Keratinocyte (primary cell): ENCODE measurements at regions not wholly inside any gene's neighbourhood (a gene's known extent, or its start where the extent isn't known, plus 50 kb on each side); places are given as distances from the start of the nearest gene placed in this dataset.

ENCODE experiments used
- DNase-seq: peaks from one replicate; pipeline ENCODE4 v3.0.0-alpha.2; 2011; ENCODE audit warnings: low read depth, missing footprints, low spot score
- FAIRE-seq: peaks from 2 replicates; lab custom pipeline; 2011; peaks lifted over from hg19 to GRCh38; lab: Jason Lieb, UNC
- H2AFZ ChIP-seq: 2 replicates; pipeline ENCODE4 v1.6.0; 2012; ENCODE audit warnings: low read length, control low read depth, inconsistent platforms; ENCODE audit not compliant: control insufficient read depth
- H3K27ac ChIP-seq: 2 replicates; pipeline ENCODE4 v1.5.1; 2011; ENCODE audit warnings: low read length; ENCODE audit not compliant: control insufficient read depth, insufficient read depth
- H3K27me3 ChIP-seq: 3 replicates; pipeline ENCODE4 v1.6.0; 2011; ENCODE audit warnings: low read length; ENCODE audit not compliant: control insufficient read depth, insufficient read depth; ENCODE audit errors: extremely low read depth
- H3K36me3 ChIP-seq, 2 experiments: 2 replicates in 1 of 2; 3 replicates in 1 of 2; pipeline ENCODE4 v1.5.1; 2011; ENCODE audit warnings: low read length in 2 of 2, mild to moderate bottlenecking in 1 of 2; ENCODE audit not compliant: control insufficient read depth in 2 of 2, insufficient read depth in 2 of 2; ENCODE audit errors: extremely low read depth in 1 of 2
- H3K4me1 ChIP-seq: 3 replicates; pipeline ENCODE4 v1.5.1; 2011; ENCODE audit warnings: low read length; ENCODE audit not compliant: control insufficient read depth, insufficient read depth; ENCODE audit errors: extremely low read depth
- H3K4me2 ChIP-seq: 3 replicates; pipeline ENCODE4 v1.6.0; 2011; ENCODE audit warnings: low read depth, low read length; ENCODE audit not compliant: control insufficient read depth, insufficient read depth; ENCODE audit errors: extremely low read depth
- H3K4me3 ChIP-seq, 3 experiments: fragments of 200-600 bp in 1 of 3; sonication (generic) in 1 of 3; 2 replicates in 2 of 3; 3 replicates in 1 of 3; pipeline ENCODE4 v1.5.1; 2011 to 2016; ENCODE audit warnings: low read length in 3 of 3, mild to moderate bottlenecking in 3 of 3, control low read depth in 2 of 3, inconsistent platforms in 1 of 3, low read depth in 1 of 3, mixed read lengths in 1 of 3, mixed run types in 1 of 3, moderate library complexity in 1 of 3; ENCODE audit not compliant: control insufficient read depth in 2 of 3, insufficient read depth in 2 of 3; ENCODE audit errors: extremely low read depth in 1 of 3
- H3K79me2 ChIP-seq: 2 replicates; pipeline ENCODE4 v1.6.0; 2012; ENCODE audit warnings: low read length; ENCODE audit not compliant: control insufficient read depth, insufficient read depth
- H3K9ac ChIP-seq: 3 replicates; pipeline ENCODE4 v1.6.0; 2011; ENCODE audit warnings: low read length; ENCODE audit not compliant: control insufficient read depth, insufficient read depth; ENCODE audit errors: extremely low read depth
- H3K9me1 ChIP-seq: 3 replicates; pipeline ENCODE4 v1.6.0; 2011; ENCODE audit warnings: low read length; ENCODE audit not compliant: control insufficient read depth, insufficient read depth; ENCODE audit errors: extremely low read depth
- H3K9me3 ChIP-seq: 2 replicates; pipeline ENCODE4 v1.5.1; 2012; ENCODE audit warnings: low read depth, low read length; ENCODE audit not compliant: control insufficient read depth
- H4K20me1 ChIP-seq: 3 replicates; pipeline ENCODE4 v1.6.0; 2011; ENCODE audit warnings: low read length; ENCODE audit not compliant: control insufficient read depth, insufficient read depth; ENCODE audit errors: extremely low read depth
- CTCF ChIP-seq, 3 experiments: IDR thresholded peaks in 1 of 3; conservative IDR thresholded peaks in 1 of 3; optimal IDR thresholded peaks in 1 of 3; 2 replicates in 2 of 3; 3 replicates in 1 of 3; pipeline versions ENCODE3 to v1.5.1; 2011; ENCODE audit warnings: low read length in 3 of 3, mild to moderate bottlenecking in 3 of 3, moderate library complexity in 2 of 3, control low read depth in 1 of 3, inconsistent platforms in 1 of 3; ENCODE audit not compliant: insufficient read depth in 2 of 3; ENCODE audit errors: extremely low read depth in 1 of 3
- EZH2 ChIP-seq: IDR thresholded peaks from one replicate; pipeline ENCODE4 v1.6.1; 2012; ENCODE audit warnings: inconsistent platforms, mild to moderate bottlenecking, low read length, moderate library complexity
- dilution Hi-C: fragments of 300-500 bp; cut with MboI; formaldehyde crosslinking; loops from one replicate; pipeline ENCODE4 v1.7.0; 2020; ENCODE audit warnings: low sequenced_read_pairs; ENCODE audit not compliant: extremely low pct_ligation_motif_present

GRCh38 chr20:24790746-24791283 is 158.3 kb upstream of the CST7 start:
- dilution Hi-C loops, result no loop called here
- H3K79me2 ChIP-seq, result no peaks in the 10 kb centered on the region
- no peak overlapping the region for H3K4me2 ChIP-seq
- no peaks in the 10 kb centered on the region for H3K9me1 ChIP-seq
- H3K27me3 ChIP-seq, result no peaks in the 10 kb centered on the region
- H3K4me3 ChIP-seq, result no peak overlapping the region
- H3K4me1 ChIP-seq, result no peaks in the 10 kb centered on the region
- FAIRE-seq (no peak), DNase-seq (no peak)
- H3K9ac ChIP-seq, result no peak overlapping the region
- TF ChIP-seq EZH2 (no peak), CTCF (optimal IDR thresholded peaks at IDR 0.05 in 1 of 3, IDR thresholded peaks at IDR 0.05 in 1 of 3, conservative IDR thresholded peaks at IDR 0.05 in 1 of 3; ENCODE audit: extremely low read depth in 1 of 3, insufficient read depth in 2 of 3, low read length in 3 of 3) (no peak)
- no peaks in the 10 kb centered on the region for H3K36me3 ChIP-seq
- no peaks in the 10 kb centered on the region for H4K20me1 ChIP-seq
- no peak overlapping the region for H2AFZ ChIP-seq
- H3K9me3 ChIP-seq, result no peaks in the 10 kb centered on the region
- no peak overlapping the region for H3K27ac ChIP-seq

GRCh38 chr20:24791953-24792352 is 157.1 kb upstream of the CST7 start:
- H3K9me3 ChIP-seq, result no peaks in the 10 kb centered on the region
- dilution Hi-C loops, result no loop called here
- H3K27me3 ChIP-seq, result no peaks in the 10 kb centered on the region
- no peak for DNase-seq
- FAIRE-seq, result no peak
- no peak overlapping the region for H3K4me3 ChIP-seq
- H3K9me1 ChIP-seq, result no peaks in the 10 kb centered on the region
- H3K4me2 ChIP-seq, result no peak overlapping the region
- H3K9ac ChIP-seq, result no peak overlapping the region
- H2AFZ ChIP-seq, result no peak overlapping the region
- H4K20me1 ChIP-seq, result no peaks in the 10 kb centered on the region
- H3K79me2 ChIP-seq, result no peaks in the 10 kb centered on the region
- no peaks in the 10 kb centered on the region for H3K4me1 ChIP-seq
- H3K36me3 ChIP-seq, result no peaks in the 10 kb centered on the region
- H3K27ac ChIP-seq, result no peak overlapping the region
- TF ChIP-seq EZH2, result no peak
